ENCODE measurements at regions not wholly inside any gene's neighbourhood (a gene's known extent, or its start where the extent isn't known, plus 50 kb on each side); places are given as distances from the start of the nearest gene placed in this dataset.
"Not testable (repeated sequence)": the region's sequence is repeated elsewhere in the genome, so short reads cannot be mapped to it uniquely, and the experiment has no call there.

GRCh38 chr14:19231421-19231820 lies 202.7 kb downstream of the POTEG start:
- TF ChIP-seq CTCF (conservative IDR thresholded peaks at IDR 0.05; ENCODE audit: low read depth, low read length); EZH2 (IDR thresholded peaks at IDR 0.05; ENCODE audit: borderline replicate concordance, low read depth, low read length, poor library complexity, severe bottlenecking): not testable (repeated sequence)

Measured in A673 (cell line).